ENCODE measurements at regions not wholly inside any gene's neighbourhood (a gene's known extent, or its start where the extent isn't known, plus 50 kb on each side); places are given as distances from the start of the nearest gene placed in this dataset.

GRCh38 chr2:5285872-5286769, 406.1 kb upstream of the SOX11 start:
- Histone ChIP-seq H3K9ac (ENCODE audit: control insufficient read depth, insufficient read depth, low read length) (no peak overlapping the region), H3K4me1 (ENCODE audit: control insufficient read depth, insufficient read depth, low read length) (no peaks in the 10 kb centered on the region), H3K4me3 (no peak overlapping the region), H3K27ac (ENCODE audit: control insufficient read depth, insufficient read depth) (no peak overlapping the region), H3K4me2 (ENCODE audit: control insufficient read depth, insufficient read depth) (no peak overlapping the region), H3K9me3 (replicated peaks; ENCODE audit: control insufficient read depth, insufficient read depth, low read length) (no peaks in the 10 kb centered on the region), H3K27me3 (replicated peaks in 1 of 2; ENCODE audit: control insufficient read depth in 2 of 2, insufficient read depth in 2 of 2, low read length in 1 of 2) (no peaks in the 10 kb centered on the region), H3K79me2 (ENCODE audit: control insufficient read depth, insufficient read depth, low read length) (no peaks in the 10 kb centered on the region), H4K20me1 (ENCODE audit: control insufficient read depth, insufficient read depth) (no peaks in the 10 kb centered on the region), H3K36me3 (ENCODE audit: control insufficient read depth in 2 of 2, insufficient read depth in 2 of 2, low read length in 1 of 2) (no peaks in the 10 kb centered on the region), H2AFZ (ENCODE audit: control insufficient read depth, low read depth, low read length) (no peak overlapping the region)
- no peak for DNase-seq (ENCODE audit: low read depth, low spot score)
- ChIA-PET CTCF (no interaction called here), POLR2A (no interaction called here), RAD21 (ENCODE audit: unreplicated experiment) (no interaction called here), SMC1A (ENCODE audit: uncharacterized antibody, unreplicated experiment) (interaction anchor here (1.1 kb wide), 1 partner anchor 17 kb away, joined by 3 read pairs; no protein-coding TSS in a partner anchor)
- WGBS (ENCODE audit: insufficient coverage, insufficient replicate concordance, low lambda C conversion rate, missing lambda C conversion rate) = 25% methylated on average over 8 of the region's 8 CpGs
- TF ChIP-seq PRDM15 (CRISPR knock-in tag; IDR thresholded peaks at IDR 0.05) (no peak), ASH2L (IDR thresholded peaks at IDR 0.05; ENCODE audit: borderline replicate concordance, low read depth) (no peak), NFXL1 (IDR thresholded peaks at IDR 0.05; ENCODE audit: borderline replicate concordance) (no peak), CHD4 (IDR thresholded peaks at IDR 0.05) (no peak), ZNF384 (IDR thresholded peaks at IDR 0.05; ENCODE audit: borderline replicate concordance, low read depth, low read length) (no peak), CTCF (IDR thresholded peaks at IDR 0.05 in 2 of 3, conservative IDR thresholded peaks at IDR 0.05 in 1 of 3; ENCODE audit: control insufficient read depth in 2 of 3, extremely low read depth in 1 of 3, insufficient read depth in 1 of 3, low read depth in 3 of 3, low read length in 3 of 3) (no peak), MYB (IDR thresholded peaks at IDR 0.05; ENCODE audit: borderline replicate concordance, low read depth, low read length) (no peak), TCF7 (IDR thresholded peaks at IDR 0.05; ENCODE audit: borderline replicate concordance) (no peak), ZNF207 (IDR thresholded peaks at IDR 0.05; ENCODE audit: borderline replicate concordance) (no peak), IRF4 (IDR thresholded peaks at IDR 0.05; ENCODE audit: low read depth, low read length) (no peak), LARP7 (IDR thresholded peaks at IDR 0.05) (no peak), MXI1 (IDR thresholded peaks at IDR 0.05; ENCODE audit: low read depth, low read length) (no peak), BHLHE40 (IDR thresholded peaks at IDR 0.05; ENCODE audit: borderline replicate concordance in 1 of 2, low read depth in 2 of 2, low read length in 1 of 2) (no peak), SIX5 (IDR thresholded peaks at IDR 0.05; ENCODE audit: low read depth, low read length, severe bottlenecking) (no peak), ZSCAN29 (IDR thresholded peaks at IDR 0.05) (no peak), BRCA1 (IDR thresholded peaks at IDR 0.05; ENCODE audit: low read depth, low read length) (no peak)
- TF ChIP-seq, protein P1, sequence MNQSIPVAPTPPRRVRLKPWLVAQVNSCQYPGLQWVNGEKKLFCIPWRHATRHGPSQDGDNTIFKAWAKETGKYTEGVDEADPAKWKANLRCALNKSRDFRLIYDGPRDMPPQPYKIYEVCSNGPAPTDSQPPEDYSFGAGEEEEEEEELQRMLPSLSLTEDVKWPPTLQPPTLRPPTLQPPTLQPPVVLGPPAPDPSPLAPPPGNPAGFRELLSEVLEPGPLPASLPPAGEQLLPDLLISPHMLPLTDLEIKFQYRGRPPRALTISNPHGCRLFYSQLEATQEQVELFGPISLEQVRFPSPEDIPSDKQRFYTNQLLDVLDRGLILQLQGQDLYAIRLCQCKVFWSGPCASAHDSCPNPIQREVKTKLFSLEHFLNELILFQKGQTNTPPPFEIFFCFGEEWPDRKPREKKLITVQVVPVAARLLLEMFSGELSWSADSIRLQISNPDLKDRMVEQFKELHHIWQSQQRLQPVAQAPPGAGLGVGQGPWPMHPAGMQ (IDR thresholded peaks at IDR 0.05; ENCODE audit: borderline replicate concordance) = no peak
- in situ Hi-C loops (cut with MboI) = no loop called here
- FAIRE-seq = no peak
- intact Hi-C loops (cut with micrococcal nuclease; ENCODE audit: unreplicated experiment) = no loop called here
- ATAC-seq = no peak
- BruUV-seq (replicated peaks) = no TSS peak

All from GM12878 (cell line).